ENCODE measurements at regions not wholly inside any gene's neighbourhood (a gene's known extent, or its start where the extent isn't known, plus 50 kb on each side); places are given as distances from the start of the nearest gene placed in this dataset.
"Not testable (repeated sequence)": the region's sequence is repeated elsewhere in the genome, so short reads cannot be mapped to it uniquely, and the experiment has no call there.

GRCh38 chr18:44343570-44343969 lies 337.1 kb upstream of the SETBP1 start:
- Histone ChIP-seq H3K27me3 (ENCODE audit: control insufficient read depth, insufficient read depth, low read length) (no peaks in the 10 kb centered on the region), H3K36me3 (ENCODE audit: control insufficient read depth, insufficient read depth, low read length) (no peaks in the 10 kb centered on the region), H3K27ac (ENCODE audit: low read depth, low read length) (no peak overlapping the region), H3K4me3 (ENCODE audit: low read depth, low read length) (no peak overlapping the region), H3K4me1 (ENCODE audit: control insufficient read depth, insufficient read depth, low read length) (no peaks in the 10 kb centered on the region), H3K9me3 (ENCODE audit: control insufficient read depth, insufficient read depth, low read length) (no peaks in the 10 kb centered on the region), H3K9ac (ENCODE audit: low read depth, low read length) (no peak overlapping the region)

DNA sequence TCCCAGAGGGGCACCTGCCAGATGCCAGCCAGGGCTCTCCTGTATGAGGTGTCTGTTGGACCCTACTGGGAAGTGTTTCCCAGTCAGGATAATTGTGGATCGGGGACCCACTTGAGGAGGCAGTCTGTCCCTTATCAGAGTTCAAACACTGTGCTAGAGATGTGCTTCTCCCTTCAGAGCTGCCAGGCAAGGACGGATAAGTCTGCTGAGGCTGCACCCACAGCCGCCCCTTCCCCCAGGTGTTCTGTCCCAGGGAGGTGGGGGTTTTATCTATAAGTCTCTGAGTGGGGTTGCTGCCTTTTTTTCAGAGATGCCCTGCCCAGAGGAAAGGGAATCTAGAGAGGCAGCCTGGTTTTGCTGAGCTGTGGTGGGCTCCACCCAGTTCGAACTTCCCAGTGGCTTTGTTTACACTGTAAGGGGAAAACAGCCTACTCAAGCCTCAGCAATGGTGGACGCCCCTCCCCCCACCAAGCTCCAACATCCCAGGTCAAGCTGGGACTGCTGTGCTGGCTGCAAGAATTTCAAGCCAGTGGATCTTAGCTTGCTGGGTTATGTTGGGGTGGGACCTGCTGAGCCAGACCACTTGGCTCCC lies 324.0 kb upstream of the SETBP1 start:
- H3K4me1 ChIP-seq (ENCODE audit: control insufficient read depth, insufficient read depth, low read length): peaks cover 11% of the 10 kb centered on the region; the same call in 1 of the 2 replicates
- H3K27ac ChIP-seq (ENCODE audit: low read depth, low read length): no peak overlapping the region
- no peaks in the 10 kb centered on the region for H3K9me3 ChIP-seq (ENCODE audit: control insufficient read depth, insufficient read depth, low read length)
- H3K27me3 ChIP-seq (ENCODE audit: control insufficient read depth, insufficient read depth, low read length): no peaks in the 10 kb centered on the region
- no peak overlapping the region for H3K4me3 ChIP-seq (ENCODE audit: low read depth, low read length)
- no peak overlapping the region for H3K9ac ChIP-seq (ENCODE audit: low read depth, low read length)
- H3K36me3 ChIP-seq (ENCODE audit: control insufficient read depth, insufficient read depth, low read length): no peaks in the 10 kb centered on the region

GRCh38 chr18:44358402-44358801 lies 322.3 kb upstream of the SETBP1 start:
- H3K27me3 ChIP-seq (ENCODE audit: control insufficient read depth, insufficient read depth, low read length): no peaks in the 10 kb centered on the region
- no peaks in the 10 kb centered on the region for H3K9me3 ChIP-seq (ENCODE audit: control insufficient read depth, insufficient read depth, low read length)
- no peak overlapping the region for H3K4me3 ChIP-seq (ENCODE audit: low read depth, low read length)
- peaks cover 11% of the 10 kb centered on the region; the same call in 1 of the 2 replicates for H3K4me1 ChIP-seq (ENCODE audit: control insufficient read depth, insufficient read depth, low read length)
- H3K9ac ChIP-seq (ENCODE audit: low read depth, low read length): no peak overlapping the region
- no peak overlapping the region for H3K27ac ChIP-seq (ENCODE audit: low read depth, low read length)
- no peaks in the 10 kb centered on the region for H3K36me3 ChIP-seq (ENCODE audit: control insufficient read depth, insufficient read depth, low read length)

DNA sequence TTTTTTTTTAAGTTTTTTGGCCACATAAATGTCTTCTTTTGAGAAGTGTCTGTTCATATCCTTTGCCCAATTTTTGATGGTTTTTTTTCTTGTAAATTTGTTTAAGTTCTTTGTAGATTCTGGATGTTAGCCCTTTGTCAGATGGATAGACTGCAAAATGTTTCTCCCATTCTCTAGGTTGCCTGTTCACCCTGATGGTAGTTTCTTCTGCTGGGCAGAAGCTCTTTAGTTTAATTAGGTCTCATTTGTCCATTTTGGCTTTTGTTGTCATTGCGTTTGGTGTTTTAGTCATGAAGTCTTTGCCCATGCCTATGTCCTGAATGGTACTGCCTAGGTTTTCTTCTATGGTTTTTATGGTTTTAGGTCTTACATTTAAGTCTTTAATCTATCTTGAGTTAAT lies 320.9 kb upstream of the SETBP1 start:
- H3K4me3 ChIP-seq (ENCODE audit: low read depth, low read length); H3K27ac ChIP-seq (ENCODE audit: low read depth, low read length); H3K9ac ChIP-seq (ENCODE audit: low read depth, low read length); H3K9me3 ChIP-seq (ENCODE audit: control insufficient read depth, insufficient read depth, low read length); H3K36me3 ChIP-seq (ENCODE audit: control insufficient read depth, insufficient read depth, low read length); H3K27me3 ChIP-seq (ENCODE audit: control insufficient read depth, insufficient read depth, low read length): not testable (repeated sequence)
- peaks cover 11% of the 10 kb centered on the region; the same call in 1 of the 2 replicates for H3K4me1 ChIP-seq (ENCODE audit: control insufficient read depth, insufficient read depth, low read length)

GRCh38 chr18:44362213-44362612 lies 318.5 kb upstream of the SETBP1 start:
- not testable (repeated sequence) for H3K27ac ChIP-seq (ENCODE audit: low read depth, low read length); H3K36me3 ChIP-seq (ENCODE audit: control insufficient read depth, insufficient read depth, low read length); H3K9me3 ChIP-seq (ENCODE audit: control insufficient read depth, insufficient read depth, low read length); H3K4me1 ChIP-seq (ENCODE audit: control insufficient read depth, insufficient read depth, low read length); H3K4me3 ChIP-seq (ENCODE audit: low read depth, low read length); H3K9ac ChIP-seq (ENCODE audit: low read depth, low read length); H3K27me3 ChIP-seq (ENCODE audit: control insufficient read depth, insufficient read depth, low read length)

DNA sequence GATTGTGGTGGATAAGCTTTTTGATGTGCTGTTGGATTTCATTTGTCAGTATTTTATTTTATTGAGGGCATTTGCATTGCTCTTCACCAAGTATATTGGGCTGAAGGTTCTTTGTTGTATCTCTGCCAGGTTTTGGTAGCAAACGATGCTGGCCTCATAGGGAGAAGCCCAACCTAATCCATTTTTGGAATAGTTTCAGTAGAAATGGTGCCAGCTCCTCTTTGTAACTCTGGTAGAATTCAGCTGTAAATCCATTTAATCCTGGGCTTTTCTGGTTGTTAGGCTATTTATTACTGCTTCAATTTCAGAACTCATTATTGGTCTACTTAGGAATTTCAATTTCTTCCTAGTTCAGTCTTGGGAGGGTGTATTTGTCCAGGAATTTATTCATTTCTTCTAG lies 309.8 kb upstream of the SETBP1 start:
- H3K4me1 ChIP-seq (ENCODE audit: control insufficient read depth, insufficient read depth, low read length): no peaks in the 10 kb centered on the region
- no peak overlapping the region for H3K27ac ChIP-seq (ENCODE audit: low read depth, low read length)
- H3K36me3 ChIP-seq (ENCODE audit: control insufficient read depth, insufficient read depth, low read length): no peaks in the 10 kb centered on the region
- no peaks in the 10 kb centered on the region for H3K27me3 ChIP-seq (ENCODE audit: control insufficient read depth, insufficient read depth, low read length)
- no peak overlapping the region for H3K4me3 ChIP-seq (ENCODE audit: low read depth, low read length)
- H3K9ac ChIP-seq (ENCODE audit: low read depth, low read length): no peak overlapping the region
- H3K9me3 ChIP-seq (ENCODE audit: control insufficient read depth, insufficient read depth, low read length): peaks cover 10% of the 10 kb centered on the region; the same call in 1 of the 2 replicates

DNA sequence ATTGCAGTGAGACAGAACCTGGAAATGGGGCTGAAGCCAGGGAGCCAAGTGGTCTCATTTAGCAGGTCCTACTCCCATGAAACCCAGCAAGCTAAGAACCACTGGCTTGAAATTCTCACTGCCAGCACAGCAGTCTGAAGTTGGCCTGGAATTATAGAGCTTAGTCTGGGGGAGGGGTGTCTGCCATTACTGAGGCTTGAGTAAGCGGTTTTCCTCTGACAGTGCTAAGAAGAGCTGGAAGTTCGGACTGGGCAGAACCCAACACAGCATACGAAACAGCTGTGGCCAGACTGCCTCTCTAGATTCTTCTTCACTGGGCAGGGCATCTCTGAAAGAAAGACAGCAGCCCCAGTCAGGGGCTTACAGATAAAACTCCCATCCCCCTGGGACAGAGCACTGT lies 305.7 kb upstream of the SETBP1 start:
- no peaks in the 10 kb centered on the region for H3K27me3 ChIP-seq (ENCODE audit: control insufficient read depth, insufficient read depth, low read length)
- no peaks in the 10 kb centered on the region for H3K4me1 ChIP-seq (ENCODE audit: control insufficient read depth, insufficient read depth, low read length)
- H3K9me3 ChIP-seq (ENCODE audit: control insufficient read depth, insufficient read depth, low read length): peaks cover 10% of the 10 kb centered on the region; the same call in 1 of the 2 replicates
- no peaks in the 10 kb centered on the region for H3K36me3 ChIP-seq (ENCODE audit: control insufficient read depth, insufficient read depth, low read length)
- H3K9ac ChIP-seq (ENCODE audit: low read depth, low read length): no peak overlapping the region
- no peak overlapping the region for H3K27ac ChIP-seq (ENCODE audit: low read depth, low read length)
- no peak overlapping the region for H3K4me3 ChIP-seq (ENCODE audit: low read depth, low read length)

DNA sequence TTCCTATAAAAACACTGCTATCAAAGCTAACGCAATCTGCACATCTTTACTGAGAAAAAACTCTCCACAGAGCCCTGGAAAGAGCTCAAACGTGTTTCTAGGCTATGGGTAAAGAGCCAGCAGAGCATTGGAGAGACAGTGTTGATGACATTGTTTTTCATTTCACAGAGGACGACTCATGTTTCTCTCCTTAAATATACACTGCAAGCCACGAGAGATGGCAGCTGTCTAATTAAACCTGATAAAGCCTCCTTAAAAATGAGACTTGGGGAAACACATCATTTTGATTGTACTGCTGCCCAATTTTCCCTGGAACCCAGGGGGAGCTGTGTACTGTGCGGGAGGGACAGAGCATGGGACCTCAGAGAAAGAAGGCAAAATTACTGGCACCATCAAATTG lies 294.3 kb upstream of the SETBP1 start:
- Histone ChIP-seq H3K36me3 (ENCODE audit: control insufficient read depth, insufficient read depth, low read length) (no peaks in the 10 kb centered on the region), H3K4me1 (ENCODE audit: control insufficient read depth, insufficient read depth, low read length) (no peaks in the 10 kb centered on the region), H3K27me3 (ENCODE audit: control insufficient read depth, insufficient read depth, low read length) (no peaks in the 10 kb centered on the region), H3K9me3 (ENCODE audit: control insufficient read depth, insufficient read depth, low read length) (no peaks in the 10 kb centered on the region), H3K4me3 (ENCODE audit: low read depth, low read length) (no peak overlapping the region), H3K27ac (ENCODE audit: low read depth, low read length) (no peak overlapping the region), H3K9ac (ENCODE audit: low read depth, low read length) (no peak overlapping the region)

GRCh38 chr18:44388329-44388728 lies 292.4 kb upstream of the SETBP1 start:
- H3K27ac ChIP-seq (ENCODE audit: low read depth, low read length): no peak overlapping the region
- no peak overlapping the region for H3K4me3 ChIP-seq (ENCODE audit: low read depth, low read length)
- no peak overlapping the region for H3K9ac ChIP-seq (ENCODE audit: low read depth, low read length)
- peaks cover 4% of the 10 kb centered on the region for H3K4me1 ChIP-seq (ENCODE audit: control insufficient read depth, insufficient read depth, low read length)
- no peaks in the 10 kb centered on the region for H3K27me3 ChIP-seq (ENCODE audit: control insufficient read depth, insufficient read depth, low read length)
- no peaks in the 10 kb centered on the region for H3K36me3 ChIP-seq (ENCODE audit: control insufficient read depth, insufficient read depth, low read length)
- H3K9me3 ChIP-seq (ENCODE audit: control insufficient read depth, insufficient read depth, low read length): no peaks in the 10 kb centered on the region

DNA sequence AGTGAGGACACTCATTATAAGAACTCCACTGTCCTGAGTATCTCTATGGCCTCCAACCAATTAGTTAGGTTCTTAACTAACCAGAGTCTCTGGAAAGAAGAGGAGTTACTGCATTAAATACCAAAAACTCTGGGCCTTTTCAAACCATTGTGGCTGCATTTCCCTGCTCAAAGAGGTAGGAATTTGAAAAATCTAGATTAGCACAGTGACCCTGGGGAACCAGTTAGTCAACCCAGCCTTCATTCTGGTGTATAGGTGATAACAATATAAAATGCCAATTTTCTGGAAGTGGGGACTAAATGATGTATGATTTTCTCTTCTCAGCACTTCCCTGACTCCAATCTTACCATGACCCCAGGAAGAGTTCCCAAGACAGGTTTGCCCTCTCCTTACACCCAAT lies 287.8 kb upstream of the SETBP1 start:
- Histone ChIP-seq H3K36me3 (ENCODE audit: control insufficient read depth, insufficient read depth, low read length) (no peaks in the 10 kb centered on the region), H3K9ac (ENCODE audit: low read depth, low read length) (no peak overlapping the region), H3K9me3 (ENCODE audit: control insufficient read depth, insufficient read depth, low read length) (no peaks in the 10 kb centered on the region)

DNA sequence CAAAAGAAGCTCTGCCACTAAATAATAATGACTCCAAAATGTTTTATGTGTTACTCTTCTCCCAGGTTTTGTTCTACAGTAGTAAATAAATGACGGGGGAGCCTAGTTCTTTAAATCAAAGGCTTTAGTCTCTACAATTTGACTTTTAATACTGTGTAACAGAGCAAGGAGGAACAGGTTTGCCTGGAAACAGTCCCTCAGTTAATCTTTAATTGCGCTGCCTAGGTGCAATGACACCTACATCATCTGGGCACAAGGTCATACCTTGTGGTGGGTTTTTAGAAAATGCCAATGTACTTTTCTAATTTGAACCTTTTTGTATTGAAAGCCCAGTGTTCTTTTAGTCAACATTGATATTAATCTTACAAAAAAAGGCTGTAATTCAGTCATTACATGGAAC lies 287.3 kb upstream of the SETBP1 start:
- Histone ChIP-seq H3K27ac (ENCODE audit: low read depth, low read length) (peak overlapping the region; percentile 18), H3K9me3 (ENCODE audit: control insufficient read depth, insufficient read depth, low read length) (no peaks in the 10 kb centered on the region), H3K36me3 (ENCODE audit: control insufficient read depth, insufficient read depth, low read length) (no peaks in the 10 kb centered on the region), H3K4me3 (ENCODE audit: low read depth, low read length) (no peak overlapping the region), H3K4me1 (ENCODE audit: control insufficient read depth, insufficient read depth, low read length) (peaks cover 11% of the 10 kb centered on the region), H3K27me3 (ENCODE audit: control insufficient read depth, insufficient read depth, low read length) (no peaks in the 10 kb centered on the region), H3K9ac (ENCODE audit: low read depth, low read length) (no peak overlapping the region)

More for the DNA sequence above, 287.8 kb upstream of the SETBP1 start:
- Histone ChIP-seq H3K27me3 (ENCODE audit: control insufficient read depth, insufficient read depth, low read length) (no peaks in the 10 kb centered on the region), H3K4me1 (ENCODE audit: control insufficient read depth, insufficient read depth, low read length) (peaks cover 11% of the 10 kb centered on the region), H3K4me3 (ENCODE audit: low read depth, low read length) (no peak overlapping the region), H3K27ac (ENCODE audit: low read depth, low read length) (peak overlapping the region; percentile 18)

DNA sequence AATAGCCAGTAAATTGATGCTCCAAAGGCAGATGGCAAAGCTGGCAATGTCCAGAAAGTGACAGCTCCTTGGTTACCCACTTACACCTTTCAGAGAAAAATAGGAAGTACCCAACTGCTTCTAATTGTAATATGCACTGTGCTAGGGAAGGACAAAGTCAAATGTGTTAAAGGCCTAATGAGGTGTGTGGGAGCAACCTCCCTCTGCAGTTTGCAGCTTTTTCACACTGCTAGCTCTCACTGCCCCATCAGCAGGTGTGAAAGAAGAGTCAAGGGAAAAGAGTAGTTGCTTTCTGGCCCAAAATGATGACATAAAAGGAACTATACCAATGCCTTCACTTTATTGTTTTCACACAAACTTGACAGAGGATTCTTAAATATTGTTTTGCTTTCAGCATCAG lies 284.1 kb upstream of the SETBP1 start:
- Histone ChIP-seq H3K36me3 (ENCODE audit: control insufficient read depth, insufficient read depth, low read length) (no peaks in the 10 kb centered on the region), H3K27me3 (ENCODE audit: control insufficient read depth, insufficient read depth, low read length) (no peaks in the 10 kb centered on the region), H3K4me3 (ENCODE audit: low read depth, low read length) (no peak overlapping the region), H3K4me1 (ENCODE audit: control insufficient read depth, insufficient read depth, low read length) (peaks cover 11% of the 10 kb centered on the region), H3K9ac (ENCODE audit: low read depth, low read length) (no peak overlapping the region), H3K9me3 (ENCODE audit: control insufficient read depth, insufficient read depth, low read length) (no peaks in the 10 kb centered on the region), H3K27ac (ENCODE audit: low read depth, low read length) (no peak overlapping the region)

All from HUES48 (cell line).